Mesenchymal stem cell (in vitro differentiated cells and primary cell): ENCODE measurements at regions not wholly inside any gene's neighbourhood (a gene's known extent, or its start where the extent isn't known, plus 50 kb on each side); places are given as distances from the start of the nearest gene placed in this dataset.
A peak's percentile ranks its signal among the peaks of the same experiment; 100 is the strongest.

Experiments used
- DNase-seq: peaks from one replicate; pipeline ENCODE4 v3.0.0-alpha.2; 2013
- H2AFZ ChIP-seq: one replicate; pipeline ENCODE4 v1.6.1; 2013; ENCODE audit warnings: low read depth, mild to moderate bottlenecking, control low read depth, inconsistent platforms, low read length, moderate library complexity
- H2AK5ac ChIP-seq: 2 replicates; pipeline ENCODE4 v1.6.1; 2013; ENCODE audit warnings: low read length, moderate library complexity, mild to moderate bottlenecking, inconsistent platforms; ENCODE audit not compliant: severe bottlenecking
- H2BK120ac ChIP-seq: one replicate; pipeline ENCODE4 v1.6.1; 2013; ENCODE audit warnings: low read depth, mild to moderate bottlenecking, inconsistent platforms, low read length, moderate library complexity
- H2BK12ac ChIP-seq, 2 experiments: one replicate each; pipeline ENCODE4 v1.6.1; 2013; ENCODE audit warnings: inconsistent platforms in 2 of 2, low read length in 2 of 2, mild to moderate bottlenecking in 2 of 2, moderate library complexity in 2 of 2, control low read depth in 1 of 2
- H2BK15ac ChIP-seq: one replicate; pipeline ENCODE4 v1.6.1; 2013; ENCODE audit warnings: mild to moderate bottlenecking, low read depth, inconsistent platforms; ENCODE audit not compliant: poor library complexity, severe bottlenecking
- H2BK5ac ChIP-seq: 2 replicates; pipeline ENCODE4 v1.6.1; 2013; ENCODE audit warnings: low read depth, mild to moderate bottlenecking, low read length, control low read depth, inconsistent platforms; ENCODE audit not compliant: poor library complexity, severe bottlenecking
- H3K14ac ChIP-seq, 2 experiments: one replicate each; pipeline ENCODE4 v1.6.1; 2013; ENCODE audit warnings: inconsistent platforms in 2 of 2, low read length in 2 of 2, control low read depth in 1 of 2, mild to moderate bottlenecking in 1 of 2, moderate library complexity in 1 of 2
- H3K18ac ChIP-seq, 2 experiments: one replicate each; pipeline ENCODE4 v1.6.1; 2013; ENCODE audit warnings: inconsistent platforms in 2 of 2, low read length in 2 of 2, control low read depth in 1 of 2, low read depth in 1 of 2, mild to moderate bottlenecking in 1 of 2
- H3K23ac ChIP-seq, 2 experiments: one replicate each; pipeline ENCODE4 v1.6.1; 2013; ENCODE audit warnings: inconsistent platforms in 2 of 2, low read length in 2 of 2, mild to moderate bottlenecking in 2 of 2, moderate library complexity in 2 of 2, control low read depth in 1 of 2
- H3K27ac ChIP-seq: 2 replicates; pipeline ENCODE4 v1.5.1; 2013; ENCODE audit warnings: mild to moderate bottlenecking, moderate library complexity, low read length, control low read depth, inconsistent platforms; ENCODE audit not compliant: poor library complexity, severe bottlenecking
- H3K27me3 ChIP-seq, 2 experiments: 2 replicates each; pipeline versions ENCODE4 v1.6.1 to v1.7.0; 2013; ENCODE audit warnings: low read length in 2 of 2, mild to moderate bottlenecking in 2 of 2, moderate library complexity in 2 of 2, control low read depth in 1 of 2, inconsistent platforms in 1 of 2; ENCODE audit not compliant: control insufficient read depth in 1 of 2, insufficient read depth in 1 of 2
- H3K36me3 ChIP-seq, 2 experiments: 2 replicates each; pipeline versions ENCODE4 v1.6.1 to v1.7.0; 2013; ENCODE audit warnings: low read length in 2 of 2, control low read depth in 1 of 2, inconsistent platforms in 1 of 2, low read depth in 1 of 2, mild to moderate bottlenecking in 1 of 2; ENCODE audit not compliant: insufficient read depth in 2 of 2, control insufficient read depth in 1 of 2
- H3K4ac ChIP-seq, 2 experiments: one replicate each; pipeline ENCODE4 v1.6.1; 2013; ENCODE audit warnings: inconsistent platforms in 2 of 2, low read length in 2 of 2, mild to moderate bottlenecking in 2 of 2, moderate library complexity in 2 of 2, control low read depth in 1 of 2, low read depth in 1 of 2
- H3K4me1 ChIP-seq: 2 replicates; pipeline ENCODE4 v1.6.1; 2013; ENCODE audit warnings: low read depth, low read length, control low read depth; ENCODE audit not compliant: control insufficient read depth, insufficient read depth
- H3K4me2 ChIP-seq: 2 replicates; pipeline ENCODE4 v1.6.1; 2013; ENCODE audit warnings: low read length, mild to moderate bottlenecking, inconsistent platforms; ENCODE audit not compliant: poor library complexity, severe bottlenecking
- H3K4me3 ChIP-seq, 2 experiments: 2 replicates each; pipeline versions ENCODE4 v1.5.1 to v1.7.0; 2013; ENCODE audit warnings: low read length in 2 of 2, mild to moderate bottlenecking in 2 of 2, control low read depth in 1 of 2, low read depth in 1 of 2; ENCODE audit not compliant: insufficient read depth in 1 of 2
- H3K79me1 ChIP-seq: replicated peaks from 2 replicates; pipeline ENCODE4 v1.6.1; 2013; ENCODE audit warnings: mild to moderate bottlenecking, control low read depth, low read length, inconsistent platforms; ENCODE audit not compliant: poor library complexity, severe bottlenecking
- H3K9ac ChIP-seq: 2 replicates; pipeline ENCODE4 v1.7.0; 2013; ENCODE audit warnings: mild to moderate bottlenecking, low read length, moderate library complexity
- H3K9me3 ChIP-seq: 2 replicates; pipeline ENCODE4 v1.7.0; 2013; ENCODE audit warnings: mild to moderate bottlenecking, low read length; ENCODE audit not compliant: control insufficient read depth
- H4K8ac ChIP-seq: one replicate; pipeline ENCODE4 v1.6.1; 2013; ENCODE audit warnings: inconsistent platforms, mild to moderate bottlenecking, low read length, moderate library complexity
- H4K91ac ChIP-seq: one replicate; pipeline ENCODE4 v1.6.1; 2013; ENCODE audit warnings: mild to moderate bottlenecking, low read length, inconsistent platforms
- WGBS: methylation state at CpG from one replicate; pipeline ENCODE4 v1.1.7; 2013; ENCODE audit warnings: mixed read lengths; 5-methylcytosine and 5-hydroxymethylcytosine counted together

DNA sequence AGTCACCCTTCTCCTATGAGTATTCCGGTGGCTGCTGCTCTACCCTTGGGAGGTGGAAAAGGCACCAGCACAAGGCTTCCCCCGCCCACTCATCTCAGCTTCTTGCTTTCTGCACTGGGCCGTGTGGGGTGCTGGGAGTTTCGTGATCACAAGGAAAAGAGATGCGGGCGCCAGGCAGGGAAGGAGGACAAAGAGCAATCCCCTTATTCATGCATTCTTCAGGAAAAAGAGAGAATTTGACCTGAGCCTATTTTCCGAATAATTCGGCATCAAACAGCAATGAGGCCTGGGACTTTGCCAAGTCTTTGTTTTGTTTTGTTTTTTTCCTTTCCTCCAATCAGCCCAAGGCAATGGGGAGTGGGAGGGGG is 102.2 kb upstream of the LPP start:
- H2BK5ac ChIP-seq: no peak overlapping the region
- WGBS: 92% methylated on average over 8 of the region's 8 CpGs
- no peaks in the 10 kb centered on the region for H3K27me3 ChIP-seq
- no peak overlapping the region for H4K91ac ChIP-seq
- no peaks in the 10 kb centered on the region for H3K79me1 ChIP-seq
- H3K4me3 ChIP-seq: peak overlapping the region in 1 of 2 experiments; percentile 51
- H3K4ac ChIP-seq: no peak overlapping the region
- no peak overlapping the region for H4K8ac ChIP-seq
- no peak for DNase-seq
- H3K4me1 ChIP-seq: peaks cover 5% of the 10 kb centered on the region
- no peak overlapping the region for H3K4me2 ChIP-seq
- no peak overlapping the region for H2BK120ac ChIP-seq
- no peaks in the 10 kb centered on the region for H3K36me3 ChIP-seq
- H2BK12ac ChIP-seq: peak overlapping the region in 1 of 2 experiments; percentile 46
- H2AFZ ChIP-seq: no peak overlapping the region
- H3K9me3 ChIP-seq: no peaks in the 10 kb centered on the region
- H3K14ac ChIP-seq: no peak overlapping the region
- no peak overlapping the region for H3K27ac ChIP-seq
- H2BK15ac ChIP-seq: no peak overlapping the region
- peak overlapping the region; percentile 80 for H3K9ac ChIP-seq
- no peak overlapping the region for H3K18ac ChIP-seq
- H3K23ac ChIP-seq: no peak overlapping the region
- peak overlapping the region; percentile 28 for H2AK5ac ChIP-seq

DNA sequence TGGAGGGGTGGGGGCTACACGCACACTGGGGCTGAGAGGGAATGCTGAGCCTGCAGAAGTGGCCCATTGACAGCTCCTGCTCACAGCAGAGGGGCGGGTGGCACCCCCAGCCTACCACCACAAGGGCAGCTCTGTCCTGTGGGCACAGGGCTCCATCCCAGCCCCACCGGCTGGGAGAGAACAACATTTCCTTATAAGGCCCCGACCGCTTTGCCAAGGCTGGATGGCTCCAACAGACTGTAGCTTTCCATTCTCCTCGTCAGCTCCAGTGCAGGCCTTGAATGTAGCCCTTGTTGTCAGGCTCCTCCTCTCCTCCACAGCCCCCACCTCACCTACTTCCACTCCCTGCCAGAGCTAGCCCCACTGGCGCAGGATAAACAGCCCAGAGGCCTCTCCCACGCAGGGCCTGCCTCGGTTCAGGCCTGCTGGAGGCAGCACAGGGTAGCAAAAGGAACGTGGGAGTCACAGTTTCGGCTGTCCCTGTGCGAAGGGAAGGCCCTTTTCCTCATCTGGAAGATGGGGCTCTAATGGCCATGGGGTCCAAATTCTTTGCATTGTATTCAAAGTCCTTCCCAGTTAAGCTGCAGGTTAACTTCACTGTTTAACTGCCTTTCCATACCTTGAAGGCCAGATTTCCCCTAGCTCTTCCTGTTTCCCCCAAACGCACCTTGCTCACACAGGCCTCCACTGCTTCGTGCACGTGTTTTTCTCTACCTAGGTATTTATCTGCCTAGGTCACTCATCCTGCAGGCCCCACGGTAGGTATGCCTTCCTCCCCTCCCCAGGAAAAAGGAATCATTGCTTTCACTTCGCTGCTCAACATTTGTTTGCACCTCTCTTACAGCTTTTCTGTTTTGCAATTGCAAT is 101.6 kb upstream of the LPP start:
- peak overlapping the region in 1 of 2 experiments; percentile 6 for H3K4me3 ChIP-seq
- H3K4me2 ChIP-seq: no peak overlapping the region
- peak overlapping the region in 1 of 2 experiments; percentile 76 for H3K4ac ChIP-seq
- no peaks in the 10 kb centered on the region for H3K9me3 ChIP-seq
- H3K27me3 ChIP-seq: no peaks in the 10 kb centered on the region
- 65% methylated on average over 16 of the region's 17 CpGs for WGBS
- H2AFZ ChIP-seq: no peak overlapping the region
- peak overlapping the region; percentile 76 for H4K8ac ChIP-seq
- H3K36me3 ChIP-seq: no peaks in the 10 kb centered on the region
- H4K91ac ChIP-seq: no peak overlapping the region
- H3K79me1 ChIP-seq: no peaks in the 10 kb centered on the region
- no peak overlapping the region for H2BK15ac ChIP-seq
- H3K9ac ChIP-seq: peak overlapping the region; percentile 80
- no peak overlapping the region for H2BK5ac ChIP-seq
- H2BK12ac ChIP-seq: peak overlapping the region in 1 of 2 experiments; percentile 3
- peaks cover 5% of the 10 kb centered on the region for H3K4me1 ChIP-seq
- H3K14ac ChIP-seq: peak overlapping the region in 1 of 2 experiments; percentile 23
- DNase-seq: no peak
- H3K23ac ChIP-seq: no peak overlapping the region
- no peak overlapping the region for H3K27ac ChIP-seq
- no peak overlapping the region for H2AK5ac ChIP-seq
- peak overlapping the region in 1 of 2 experiments; percentile 44 for H3K18ac ChIP-seq
- no peak overlapping the region for H2BK120ac ChIP-seq

DNA sequence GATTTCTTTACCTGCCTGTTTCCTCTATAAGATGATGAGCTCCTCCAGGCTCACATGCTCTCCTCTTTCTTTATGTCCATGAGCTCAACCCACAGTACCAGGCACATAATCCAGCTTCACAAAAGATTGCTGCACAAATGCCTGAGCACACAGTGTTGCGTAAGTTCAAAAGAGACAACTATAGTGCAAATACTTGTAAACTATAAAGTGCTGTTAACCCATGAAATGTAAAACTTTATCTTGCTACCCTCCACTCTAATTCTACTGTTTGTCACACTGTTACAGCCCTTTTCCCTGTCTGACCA is 101.0 kb upstream of the LPP start:
- Histone ChIP-seq H3K23ac (no peak overlapping the region), H3K9ac (peak overlapping the region; percentile 80), H2AK5ac (no peak overlapping the region), H2BK15ac (no peak overlapping the region), H3K36me3 (no peaks in the 10 kb centered on the region), H3K14ac (no peak overlapping the region), H4K8ac (no peak overlapping the region), H3K79me1 (no peaks in the 10 kb centered on the region), H2BK12ac (no peak overlapping the region), H3K4me2 (no peak overlapping the region), H3K18ac (no peak overlapping the region), H2AFZ (no peak overlapping the region), H2BK120ac (no peak overlapping the region), H3K4me3 (no peak overlapping the region), H3K27ac (no peak overlapping the region), H2BK5ac (no peak overlapping the region), H3K4ac (no peak overlapping the region), H3K9me3 (no peaks in the 10 kb centered on the region), H4K91ac (no peak overlapping the region), H3K27me3 (no peaks in the 10 kb centered on the region), H3K4me1 (peaks cover 3% of the 10 kb centered on the region)
- DNase-seq: no peak
- 100% methylated on average over 1 of the region's 1 CpG for WGBS

DNA sequence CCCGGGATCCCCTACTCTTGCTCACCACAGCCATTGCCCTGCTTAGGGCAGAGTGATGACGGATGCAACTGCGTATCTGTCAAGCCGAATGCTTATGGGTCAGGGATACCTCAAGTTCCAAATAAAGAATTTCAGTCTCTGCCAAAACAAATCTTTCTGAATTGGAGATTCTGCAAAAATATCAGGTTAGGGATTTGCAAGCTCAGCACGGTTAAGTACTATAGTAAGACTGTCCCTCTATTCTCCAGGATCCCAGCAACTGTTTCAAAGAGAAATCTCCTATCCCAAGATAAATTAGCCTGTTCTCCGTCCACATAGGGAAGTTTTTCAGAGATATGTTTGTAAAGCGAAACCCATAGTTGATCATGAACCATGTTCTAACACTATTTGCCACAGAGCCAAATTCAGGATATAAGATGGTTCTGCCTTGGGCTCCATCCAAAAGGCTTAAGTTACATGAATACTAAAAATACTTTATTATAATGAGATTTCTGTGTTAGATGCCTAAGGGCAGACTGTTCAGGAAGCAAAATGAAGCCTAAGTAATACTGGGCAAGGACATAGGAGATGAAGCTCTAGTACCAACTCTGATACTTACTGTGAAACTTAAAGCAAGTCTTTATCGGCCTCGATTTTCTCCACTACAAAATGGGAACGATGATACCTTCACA is 100.1 kb upstream of the LPP start:
- Histone ChIP-seq H4K91ac (no peak overlapping the region), H3K4ac (no peak overlapping the region), H3K9me3 (no peaks in the 10 kb centered on the region), H3K36me3 (no peaks in the 10 kb centered on the region), H3K14ac (no peak overlapping the region), H2AFZ (no peak overlapping the region), H3K27ac (no peak overlapping the region), H3K9ac (no peak overlapping the region), H2BK12ac (no peak overlapping the region), H2BK120ac (no peak overlapping the region), H3K4me2 (no peak overlapping the region), H3K79me1 (no peaks in the 10 kb centered on the region), H3K18ac (no peak overlapping the region), H4K8ac (no peak overlapping the region), H2AK5ac (no peak overlapping the region), H3K4me1 (peaks cover 3% of the 10 kb centered on the region), H3K23ac (no peak overlapping the region), H2BK5ac (no peak overlapping the region), H2BK15ac (no peak overlapping the region), H3K27me3 (no peaks in the 10 kb centered on the region), H3K4me3 (no peak overlapping the region)
- WGBS: 88% methylated on average over 9 of the region's 10 CpGs
- DNase-seq: no peak
